DMS53 treated with DMSO at 0.1 percent for 48 hours (cell line): ENCODE measurements at regions not wholly inside any gene's neighbourhood (a gene's known extent, or its start where the extent isn't known, plus 50 kb on each side); places are given as distances from the start of the nearest gene placed in this dataset.

ENCODE experiments used
- DNase-seq: peaks from one replicate; lab custom pipeline; 2025; ENCODE audit not compliant: unreplicated experiment; lab: John Stamatoyannopoulos, UW

DNA sequence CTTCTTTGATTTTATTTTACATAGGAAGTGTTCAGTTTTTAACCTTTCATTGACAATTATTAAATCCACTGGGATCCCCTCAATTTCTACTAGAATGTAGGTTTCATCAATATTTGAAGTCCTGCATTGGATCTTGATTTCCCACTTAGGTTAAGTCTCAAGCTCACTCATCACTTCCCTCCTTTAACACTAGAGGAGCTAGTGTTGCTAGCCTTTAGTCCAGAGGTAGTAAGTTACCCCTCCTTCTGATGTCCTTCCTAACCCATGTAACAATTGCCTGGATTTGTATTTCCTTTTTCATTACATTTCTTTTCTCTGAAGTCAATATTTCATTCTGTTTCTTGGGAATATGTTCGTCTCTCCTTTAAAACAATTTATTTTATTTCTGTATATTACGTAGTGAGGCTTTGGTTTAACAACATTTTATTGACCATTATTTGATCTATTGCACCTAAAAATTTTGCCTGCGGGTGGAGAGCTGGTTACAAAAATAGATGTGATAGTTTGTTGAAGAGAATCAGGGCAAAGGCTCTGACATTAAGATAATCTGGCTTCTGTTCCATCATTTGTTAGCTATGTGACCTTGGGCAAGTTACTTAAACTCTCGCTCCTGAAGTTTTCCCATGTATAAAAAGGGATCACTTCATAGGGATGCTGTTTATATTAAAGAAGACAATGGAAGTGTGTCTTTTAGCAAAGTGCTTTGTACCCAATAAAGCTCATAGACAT is 833.0 kb downstream of the SLC4A3 start:
- DNase-seq, result no peak

DNA sequence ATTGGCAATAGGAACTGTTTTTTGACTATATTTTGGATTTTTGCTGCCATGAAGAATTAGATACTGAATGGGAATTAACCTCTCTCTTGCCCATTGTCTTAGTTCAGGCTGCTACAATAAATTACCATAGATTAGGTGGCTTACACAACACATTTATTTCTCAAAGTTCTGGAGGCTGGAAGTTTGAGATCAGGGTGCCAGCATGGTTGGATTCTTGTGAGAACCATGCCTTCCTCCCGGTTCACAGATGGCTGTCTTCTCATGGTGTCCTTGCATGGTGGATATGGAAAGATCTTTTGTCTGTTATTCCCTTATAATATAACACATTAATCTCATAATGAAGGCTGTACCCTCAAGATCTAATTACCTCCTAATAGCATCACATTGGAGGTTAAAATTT is 836.4 kb downstream of the SLC4A3 start:
- no peak for DNase-seq

DNA sequence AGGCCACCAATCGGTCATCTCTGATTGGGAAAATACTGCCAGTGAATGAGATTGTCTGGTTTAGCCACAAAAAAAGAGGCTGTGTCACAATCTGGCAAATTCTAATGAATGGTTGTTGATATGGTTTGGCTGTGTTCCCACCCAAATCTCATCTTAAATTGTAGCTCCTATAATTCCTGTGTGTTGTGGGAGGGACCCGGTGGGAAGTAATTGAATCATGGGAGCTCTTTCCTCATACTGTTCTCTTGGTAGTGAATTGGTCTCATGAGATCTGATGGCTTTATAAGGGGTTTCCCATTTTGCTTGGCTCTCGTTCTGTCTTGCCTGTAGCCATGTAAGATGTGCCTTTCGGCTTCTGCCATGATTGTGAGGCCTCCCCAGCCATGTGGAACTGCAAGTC is 838.3 kb downstream of the SLC4A3 start:
- DNase-seq, result no peak

GRCh38 chr2:220466251-220466691 is 838.8 kb downstream of the SLC4A3 start:
- DNase-seq, result no peak

GRCh38 chr2:220469201-220469600 is 841.8 kb downstream of the SLC4A3 start:
- DNase-seq, result peak; percentile 28

- no peak for DNase-seq
Observed at GRCh38 chr2:220473611-220474010, 846.2 kb downstream of the SLC4A3 start.

GRCh38 chr2:220476877-220477276 is 849.4 kb downstream of the SLC4A3 start:
- no peak for DNase-seq

DNA sequence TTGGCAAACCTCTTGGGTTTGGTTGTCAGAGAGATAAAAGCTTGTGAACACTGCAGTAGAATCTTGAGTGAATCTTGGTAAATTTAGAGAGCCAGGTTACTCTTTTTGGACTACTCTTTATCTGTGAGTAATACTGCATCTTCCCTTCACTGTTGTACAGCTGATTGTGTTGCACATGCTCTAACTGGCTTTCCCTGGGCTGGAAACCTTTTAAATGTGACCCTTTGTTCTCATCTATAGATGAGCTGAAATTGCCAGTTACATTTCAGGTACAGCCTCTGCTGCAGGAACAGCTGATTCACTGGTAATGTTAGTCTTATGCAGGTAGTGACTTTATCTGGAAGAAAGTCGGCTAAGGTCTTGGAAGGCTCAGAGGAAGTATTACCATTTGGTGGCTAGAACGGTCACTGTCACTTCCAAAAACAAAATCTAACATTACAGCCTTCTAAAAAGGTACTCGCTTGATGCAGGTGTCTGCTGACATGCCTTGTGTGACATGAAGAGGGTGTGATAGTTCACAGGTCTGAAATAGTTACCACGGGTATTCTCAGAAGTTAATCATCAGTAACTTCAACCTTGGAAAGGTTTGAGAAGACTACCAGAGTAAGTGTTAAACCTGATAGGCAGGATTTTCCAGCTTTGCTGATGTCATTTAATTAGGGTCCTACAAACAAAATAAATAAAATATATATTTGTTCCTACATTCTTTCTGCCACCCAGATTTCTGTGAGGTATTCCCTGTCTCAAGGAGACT is 851.1 kb downstream of the SLC4A3 start:
- DNase-seq, result no peak

DNA sequence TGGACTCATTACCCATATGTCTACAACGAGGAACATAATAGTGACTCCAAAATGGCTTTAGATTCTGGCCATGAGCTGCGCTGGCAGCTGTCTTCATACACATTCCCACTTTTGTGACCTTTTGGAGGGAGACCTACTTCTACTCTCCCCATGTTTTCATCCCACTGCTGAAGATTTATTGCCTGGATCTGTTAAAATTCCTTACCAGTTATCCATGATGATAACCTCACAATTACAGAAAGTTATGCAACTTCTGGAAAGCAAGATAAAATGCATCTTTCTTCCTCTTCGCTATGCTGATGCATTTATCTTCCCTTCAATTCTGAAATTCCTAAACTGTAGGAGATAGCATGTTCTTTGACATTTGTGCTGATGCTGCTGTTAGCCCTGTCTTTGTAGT is 855.3 kb downstream of the SLC4A3 start:
- DNase-seq, result no peak

GRCh38 chr2:220489121-220489520 is 861.7 kb downstream of the SLC4A3 start:
- DNase-seq, result no peak

DNA sequence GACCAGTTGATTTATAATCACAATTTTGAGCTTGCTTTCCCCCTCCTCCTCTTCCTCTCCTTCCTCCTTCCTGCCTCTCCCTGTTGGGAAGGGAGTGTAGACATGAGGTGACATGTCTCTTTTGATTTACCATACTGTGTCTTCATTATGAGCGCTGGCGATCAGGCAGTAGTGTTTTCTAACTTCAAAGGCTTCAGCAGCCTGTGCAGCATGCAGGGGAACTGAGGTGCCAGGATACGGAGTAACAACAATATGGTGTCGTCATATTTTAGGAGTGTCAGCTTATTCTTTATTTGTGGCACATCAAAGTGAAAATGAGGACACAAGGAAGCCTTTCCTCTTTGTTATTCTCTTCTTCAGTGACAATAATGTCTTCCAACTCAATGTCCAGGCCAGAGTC is 864.2 kb downstream of the SLC4A3 start:
- no peak for DNase-seq

DNA sequence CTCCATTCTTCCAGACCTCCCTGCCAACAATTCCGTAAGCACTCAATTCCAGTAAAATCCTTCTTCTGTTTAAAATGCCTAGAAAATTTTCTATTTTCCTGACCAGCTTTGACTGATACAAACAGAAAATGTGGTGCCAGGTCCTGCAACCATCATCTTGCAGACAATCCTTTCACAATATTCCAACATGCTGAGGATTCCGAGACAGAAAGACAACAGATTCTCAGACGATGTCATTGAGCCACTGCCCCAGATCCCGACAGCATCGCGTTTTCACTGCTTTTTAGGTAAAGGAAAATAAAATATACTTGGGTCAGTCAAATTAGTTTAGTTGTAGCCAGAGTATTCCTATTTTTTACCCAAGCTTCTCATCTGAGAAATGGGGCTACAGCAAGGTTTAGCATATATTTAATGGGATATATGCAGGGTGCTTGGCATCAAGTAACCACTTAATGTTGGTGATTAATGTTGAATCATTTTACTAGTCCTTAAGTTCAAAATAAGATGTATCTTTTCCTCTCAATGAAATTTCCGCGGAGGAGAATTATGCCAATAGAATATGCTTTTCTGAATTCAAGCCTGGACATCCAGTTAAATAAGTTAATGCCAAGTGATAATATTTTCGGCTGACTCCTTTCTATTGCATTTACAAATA is 866.6 kb downstream of the SLC4A3 start:
- DNase-seq, result no peak

- DNase-seq, result no peak
Observed at GRCh38 chr2:220496513-220496912, 869.1 kb downstream of the SLC4A3 start.

DNA sequence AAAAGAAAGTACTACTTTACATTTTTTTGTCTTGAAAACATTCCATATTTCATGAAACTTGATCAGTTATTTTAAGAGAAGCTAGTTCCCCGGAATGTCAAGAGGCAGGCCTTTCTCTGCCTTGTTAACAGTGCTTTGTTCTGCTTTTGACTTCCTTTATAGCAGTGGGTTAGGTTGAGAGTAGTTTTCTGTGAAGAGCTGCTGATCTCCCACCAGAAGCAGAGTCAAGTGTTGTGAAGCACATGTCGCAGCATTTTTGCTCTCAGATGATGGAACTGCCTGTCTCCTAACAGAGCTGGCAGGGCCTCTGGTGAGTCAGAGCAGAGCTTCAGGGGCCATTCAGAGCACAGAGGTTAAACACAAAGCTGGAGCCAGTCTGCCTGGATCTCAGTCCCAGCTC is 871.8 kb downstream of the SLC4A3 start:
- DNase-seq, result peak; percentile 76

DNA sequence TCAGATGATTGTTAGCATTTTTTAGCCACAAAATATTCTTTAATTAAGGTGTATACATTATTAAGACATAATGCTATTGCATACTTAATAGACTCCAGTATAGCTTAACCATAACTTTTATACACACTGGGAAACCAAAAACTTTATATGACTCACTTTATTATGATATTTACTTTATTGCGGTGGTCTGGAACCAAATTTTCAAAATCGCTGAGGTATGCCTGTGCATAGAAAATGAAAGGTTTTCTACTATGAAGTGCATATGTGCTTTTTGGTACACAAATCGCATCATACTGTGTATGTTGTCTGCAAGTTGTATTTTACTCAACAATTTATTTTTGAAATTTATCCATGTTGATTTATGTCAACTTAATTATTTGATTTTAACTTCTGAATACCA is 875.1 kb downstream of the SLC4A3 start:
- DNase-seq, result no peak

- no peak for DNase-seq
Observed at GRCh38 chr2:220503431-220503830, 876.0 kb downstream of the SLC4A3 start.

DNA sequence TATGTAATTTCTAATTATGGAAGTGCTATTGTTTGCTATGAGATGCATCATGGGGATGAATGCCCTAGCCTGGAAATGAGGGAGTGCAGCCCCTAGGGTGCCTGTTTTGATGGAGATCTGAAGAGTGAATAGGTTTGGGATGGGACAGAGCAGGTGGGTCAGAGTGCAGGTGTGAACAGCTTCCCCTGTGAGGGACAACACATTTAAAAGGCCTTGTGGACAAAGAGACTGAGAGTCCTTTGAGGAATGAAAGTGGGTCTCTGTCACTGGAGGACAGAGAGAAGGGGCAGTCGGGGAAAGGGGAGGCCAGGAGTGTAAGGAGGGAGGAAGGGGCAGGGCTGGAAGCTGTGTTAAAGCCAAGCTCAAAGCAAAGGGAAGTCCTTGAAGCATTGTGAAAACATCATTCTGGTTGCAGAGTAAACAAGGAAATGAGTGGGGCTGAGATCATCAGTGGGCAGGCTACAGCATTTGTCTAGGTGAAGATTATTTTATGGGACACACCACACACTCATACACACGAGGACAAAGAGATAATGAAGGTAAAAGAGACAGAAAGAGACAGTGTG is 877.6 kb downstream of the SLC4A3 start:
- peak; percentile 95 for DNase-seq

- no peak for DNase-seq
Observed at GRCh38 chr2:220506466-220506865, 879.0 kb downstream of the SLC4A3 start.

GRCh38 chr2:220509096-220509757 is 881.8 kb downstream of the SLC4A3 start:
- no peak for DNase-seq

- no peak for DNase-seq
Observed at GRCh38 chr2:220509966-220510365, 882.5 kb downstream of the SLC4A3 start.

DNA sequence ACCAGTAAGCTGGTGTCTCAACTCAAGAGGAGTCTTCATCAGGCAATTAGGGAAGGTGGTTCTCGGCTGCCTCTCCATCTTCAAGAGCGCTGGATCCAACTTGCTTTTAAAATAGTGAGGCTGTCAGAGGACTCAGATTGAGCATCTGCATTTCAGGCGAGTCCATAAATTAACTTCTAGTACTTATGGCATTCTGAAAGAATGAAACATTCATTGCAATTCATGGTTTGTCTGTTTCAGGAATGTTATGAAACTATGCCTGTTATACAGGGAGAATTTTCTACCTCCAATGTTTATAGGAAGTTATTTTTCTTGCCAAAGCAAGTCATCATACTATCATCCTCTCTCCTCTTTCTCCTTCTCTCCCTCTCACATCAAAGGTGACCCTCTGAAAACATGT is 883.2 kb downstream of the SLC4A3 start:
- no peak for DNase-seq
